Upper lobe of right lung (tissue), 1 donor: ENCODE measurements at regions not wholly inside any gene's neighbourhood (a gene's known extent, or its start where the extent isn't known, plus 50 kb on each side); places are given as distances from the start of the nearest gene placed in this dataset.

ENCODE experiments used
- ATAC-seq: fragments of 200-7000 bp; cut with Tn5 transposase; one replicate; pipeline ENCODE4 v1.9.1; 2020; ENCODE audit warnings: mild to moderate bottlenecking, moderate library complexity
- DNase-seq: peaks from one replicate; pipeline ENCODE4 v3.0.0-alpha.2; 2020
- H3K27ac ChIP-seq: fragments of 200-600 bp; one replicate; pipeline ENCODE4 v1.8.0; 2022
- H3K27me3 ChIP-seq: fragments of 200-600 bp; one replicate; pipeline ENCODE4 v1.8.0; 2022; ENCODE audit warnings: mild to moderate bottlenecking
- H3K36me3 ChIP-seq: fragments of 200-600 bp; one replicate; pipeline ENCODE4 v1.8.0; 2022
- H3K4me1 ChIP-seq: fragments of 200-600 bp; one replicate; pipeline ENCODE4 v1.8.0; 2022
- H3K4me3 ChIP-seq: fragments of 200-600 bp; one replicate; pipeline ENCODE4 v1.8.0; 2022; ENCODE audit warnings: mild to moderate bottlenecking
- H3K9me3 ChIP-seq: fragments of 200-600 bp; one replicate; pipeline ENCODE4 v1.8.0; 2022
- intact Hi-C: fragments of 100-400 bp; cut with DNase I; formaldehyde crosslinking; loops from one replicate; pipeline ENCODE4 v1.11.0; 2022
- TF ChIP-seq, protein P1 (sequence below): fragments of 200-600 bp; IDR thresholded peaks from one replicate; pipeline ENCODE4 v1.8.0; 2022; ENCODE audit warnings: antibody characterized with exemption
- donor health status: DM: no; HTN: yes; CAD: no; lungs with severe emphysema.

GRCh38 chr13:21228738-21229137 is 52.3 kb downstream of the MRPL57 start:
- intact Hi-C loops = no loop called here

GRCh38 chr13:21229241-21230024 is 53.0 kb downstream of the MRPL57 start:
- ATAC-seq = no peak
- no peak overlapping the region for H3K27ac ChIP-seq
- no peaks in the 10 kb centered on the region for H3K4me1 ChIP-seq
- H3K36me3 ChIP-seq = no peaks in the 10 kb centered on the region
- TF ChIP-seq, protein P1, sequence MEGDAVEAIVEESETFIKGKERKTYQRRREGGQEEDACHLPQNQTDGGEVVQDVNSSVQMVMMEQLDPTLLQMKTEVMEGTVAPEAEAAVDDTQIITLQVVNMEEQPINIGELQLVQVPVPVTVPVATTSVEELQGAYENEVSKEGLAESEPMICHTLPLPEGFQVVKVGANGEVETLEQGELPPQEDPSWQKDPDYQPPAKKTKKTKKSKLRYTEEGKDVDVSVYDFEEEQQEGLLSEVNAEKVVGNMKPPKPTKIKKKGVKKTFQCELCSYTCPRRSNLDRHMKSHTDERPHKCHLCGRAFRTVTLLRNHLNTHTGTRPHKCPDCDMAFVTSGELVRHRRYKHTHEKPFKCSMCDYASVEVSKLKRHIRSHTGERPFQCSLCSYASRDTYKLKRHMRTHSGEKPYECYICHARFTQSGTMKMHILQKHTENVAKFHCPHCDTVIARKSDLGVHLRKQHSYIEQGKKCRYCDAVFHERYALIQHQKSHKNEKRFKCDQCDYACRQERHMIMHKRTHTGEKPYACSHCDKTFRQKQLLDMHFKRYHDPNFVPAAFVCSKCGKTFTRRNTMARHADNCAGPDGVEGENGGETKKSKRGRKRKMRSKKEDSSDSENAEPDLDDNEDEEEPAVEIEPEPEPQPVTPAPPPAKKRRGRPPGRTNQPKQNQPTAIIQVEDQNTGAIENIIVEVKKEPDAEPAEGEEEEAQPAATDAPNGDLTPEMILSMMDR = no peak
- no peaks in the 10 kb centered on the region for H3K9me3 ChIP-seq
- H3K27me3 ChIP-seq = no peaks in the 10 kb centered on the region
- no peak for DNase-seq
- H3K4me3 ChIP-seq = no peak overlapping the region
- intact Hi-C loops = no loop called here

More at GRCh38 chr13:21228738-21229137, 52.3 kb downstream of the MRPL57 start:
- DNase-seq = no peak
- Histone ChIP-seq H3K4me1 (no peaks in the 10 kb centered on the region), H3K36me3 (no peaks in the 10 kb centered on the region), H3K4me3 (no peak overlapping the region), H3K9me3 (no peaks in the 10 kb centered on the region), H3K27ac (no peak overlapping the region), H3K27me3 (no peaks in the 10 kb centered on the region)
- TF ChIP-seq, protein P1 = no peak
- ATAC-seq = no peak

- no peak overlapping the region for H3K4me3 ChIP-seq
Measured at GRCh38 chr13:21230516-21230915, 54.1 kb downstream of the MRPL57 start.

DNA sequence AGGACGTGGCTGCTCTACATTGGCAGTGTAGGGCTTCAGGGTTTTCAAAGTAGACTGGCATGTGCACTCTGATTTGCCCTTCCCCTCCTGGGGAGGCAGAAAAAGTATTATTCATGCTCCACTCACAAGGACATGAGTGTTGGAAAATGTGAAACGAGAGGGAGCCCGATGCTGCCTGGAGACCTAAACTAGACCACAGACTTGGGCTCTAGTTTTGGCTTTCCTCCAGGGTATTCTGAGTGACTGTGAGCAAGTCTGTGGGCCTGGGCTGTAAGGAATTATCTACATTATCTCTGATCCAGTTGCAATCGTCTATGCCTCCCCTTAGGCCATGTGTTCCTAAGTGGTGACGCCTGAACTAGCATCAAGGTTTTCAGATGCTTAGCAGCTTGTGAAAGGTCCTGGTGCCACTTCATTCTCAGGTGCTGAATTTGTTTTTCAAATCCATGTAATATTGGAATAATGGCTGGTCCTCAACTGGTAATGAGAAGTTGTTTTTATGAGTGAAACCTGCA is 55.0 kb downstream of the MRPL57 start:
- TF ChIP-seq, protein P1 = no peak
- Histone ChIP-seq H3K36me3 (no peaks in the 10 kb centered on the region), H3K4me1 (no peaks in the 10 kb centered on the region), H3K4me3 (no peak overlapping the region), H3K9me3 (no peaks in the 10 kb centered on the region), H3K27me3 (no peaks in the 10 kb centered on the region), H3K27ac (no peak overlapping the region)
- intact Hi-C loops = no loop called here
- ATAC-seq (no peak), DNase-seq (no peak)

More at GRCh38 chr13:21230516-21230915, 54.1 kb downstream of the MRPL57 start:
- H3K27me3 ChIP-seq = no peaks in the 10 kb centered on the region
- H3K4me1 ChIP-seq = no peaks in the 10 kb centered on the region
- no peak for ATAC-seq
- H3K9me3 ChIP-seq = no peaks in the 10 kb centered on the region
- no peak for DNase-seq
- intact Hi-C loops = no loop called here
- TF ChIP-seq, protein P1 = no peak
- H3K27ac ChIP-seq = no peak overlapping the region
- H3K36me3 ChIP-seq = no peaks in the 10 kb centered on the region

GRCh38 chr13:21232196-21232595 is 55.7 kb downstream of the MRPL57 start:
- Histone ChIP-seq H3K27me3 (no peaks in the 10 kb centered on the region), H3K4me3 (no peak overlapping the region), H3K4me1 (no peaks in the 10 kb centered on the region), H3K9me3 (no peaks in the 10 kb centered on the region), H3K36me3 (no peaks in the 10 kb centered on the region), H3K27ac (no peak overlapping the region)
- intact Hi-C loops = no loop called here
- no peak for DNase-seq
- ATAC-seq = no peak
- TF ChIP-seq, protein P1 = no peak
